ENCODE measurements at regions not wholly inside any gene's neighbourhood (a gene's known extent, or its start where the extent isn't known, plus 50 kb on each side); places are given as distances from the start of the nearest gene placed in this dataset.
"Not testable (repeated sequence)": the region's sequence is repeated elsewhere in the genome, so short reads cannot be mapped to it uniquely, and the experiment has no call there.

DNA sequence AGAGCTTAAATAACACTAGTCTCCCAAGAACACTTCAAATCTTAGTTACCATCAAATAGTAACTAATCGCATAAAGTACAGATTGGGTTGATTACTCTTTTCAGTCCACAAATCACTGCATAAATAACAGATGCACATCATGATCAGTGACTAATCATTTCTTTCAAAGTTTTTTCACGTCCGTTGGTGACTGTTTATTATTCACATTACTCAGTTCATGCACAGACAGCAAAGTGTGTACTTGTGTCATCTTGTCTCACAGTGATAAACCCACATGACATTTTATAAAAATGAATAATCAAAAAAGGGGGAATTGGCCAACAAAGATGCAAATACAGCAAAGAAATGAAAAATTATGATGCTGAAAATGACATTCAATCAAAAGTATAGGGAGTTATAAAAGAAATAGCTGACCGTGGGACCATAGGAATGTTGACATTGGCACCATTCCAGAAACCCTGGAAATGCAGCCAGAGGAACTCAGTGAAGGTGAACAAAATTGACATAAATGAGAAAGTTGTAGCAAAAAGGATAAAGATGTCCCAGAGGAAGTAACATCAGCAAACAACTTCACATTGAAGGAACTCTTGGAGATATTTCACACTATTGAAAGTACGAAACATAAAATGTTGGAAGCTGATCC, 161.5 kb downstream of the SOX3 start:
- H3K4me3 ChIP-seq (ENCODE audit: low read depth, low read length) = no peak overlapping the region

GRCh38 chrX:140342410-140342809, 162.5 kb downstream of the SOX3 start:
- H3K4me3 ChIP-seq (ENCODE audit: low read depth, low read length) = no peak overlapping the region

DNA sequence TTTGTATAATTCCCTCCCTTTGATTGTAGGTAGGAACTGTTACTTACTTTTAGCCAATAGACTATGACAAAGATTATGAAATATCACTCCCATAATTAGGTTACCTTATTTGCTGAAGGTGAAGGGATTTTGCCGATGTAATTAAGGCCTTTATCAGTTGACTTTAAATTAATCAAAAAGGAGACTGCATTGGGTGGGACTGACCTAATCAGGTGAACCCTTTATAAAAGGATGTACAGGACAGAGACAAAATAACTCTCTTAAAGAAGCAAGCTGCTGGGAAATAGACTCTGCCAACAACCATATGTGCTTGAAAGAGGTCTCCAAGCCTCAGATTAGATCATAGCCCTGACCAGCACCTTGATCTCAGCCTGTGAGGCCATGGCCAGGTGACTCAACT, 167.6 kb downstream of the SOX3 start:
- no peak overlapping the region for H3K4me3 ChIP-seq (ENCODE audit: low read depth, low read length)

DNA sequence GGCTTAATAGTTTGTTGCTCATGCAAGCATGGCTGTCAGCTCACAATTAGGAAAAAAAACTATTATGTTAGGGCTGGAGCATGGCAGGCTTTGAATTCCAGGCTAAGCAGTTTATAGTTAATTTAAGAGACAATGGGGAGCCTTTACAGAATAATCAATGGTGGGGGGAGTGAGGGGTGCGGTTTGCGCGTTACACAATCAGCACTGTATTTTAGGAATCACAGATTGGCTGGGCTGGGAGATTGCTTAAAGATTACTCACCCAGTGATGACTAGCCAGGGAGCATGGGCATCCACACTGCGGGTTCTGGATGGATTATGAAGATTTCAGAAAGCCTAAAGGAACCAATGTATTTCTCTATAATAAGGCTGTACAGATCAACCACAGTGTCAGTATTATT, 186.6 kb downstream of the SOX3 start:
- no peak overlapping the region for H3K4me3 ChIP-seq (ENCODE audit: low read depth, low read length)

DNA sequence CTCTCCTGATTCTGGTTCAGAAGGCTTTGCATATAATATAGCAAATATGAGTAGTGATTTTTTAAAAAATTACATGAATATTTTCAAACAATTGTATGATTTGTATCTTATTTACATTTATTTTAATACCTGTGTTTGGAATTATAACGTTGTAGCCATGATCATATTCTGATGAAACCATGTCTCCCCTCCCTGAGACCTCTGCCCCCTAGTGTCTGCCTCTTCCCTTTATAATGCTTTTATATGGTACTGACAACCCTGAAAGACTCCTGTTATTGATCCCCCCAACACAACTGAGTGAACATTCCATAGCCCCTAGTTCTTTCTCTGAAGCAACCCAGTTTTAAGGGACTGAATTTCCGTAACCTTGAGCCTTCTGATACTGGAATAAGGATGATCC, 187.4 kb downstream of the SOX3 start:
- no peak overlapping the region for H3K4me3 ChIP-seq (ENCODE audit: low read depth, low read length)

- H3K4me3 ChIP-seq (ENCODE audit: low read depth, low read length) = no peak overlapping the region
Measured at GRCh38 chrX:140298960-140299825, 205.7 kb downstream of the SOX3 start.

- H3K4me3 ChIP-seq (ENCODE audit: low read depth, low read length) = no peak overlapping the region
Measured at GRCh38 chrX:140297273-140297672, 207.6 kb downstream of the SOX3 start.

GRCh38 chrX:140292961-140293360, 211.9 kb downstream of the SOX3 start:
- no peak overlapping the region for H3K4me3 ChIP-seq (ENCODE audit: low read depth, low read length)

DNA sequence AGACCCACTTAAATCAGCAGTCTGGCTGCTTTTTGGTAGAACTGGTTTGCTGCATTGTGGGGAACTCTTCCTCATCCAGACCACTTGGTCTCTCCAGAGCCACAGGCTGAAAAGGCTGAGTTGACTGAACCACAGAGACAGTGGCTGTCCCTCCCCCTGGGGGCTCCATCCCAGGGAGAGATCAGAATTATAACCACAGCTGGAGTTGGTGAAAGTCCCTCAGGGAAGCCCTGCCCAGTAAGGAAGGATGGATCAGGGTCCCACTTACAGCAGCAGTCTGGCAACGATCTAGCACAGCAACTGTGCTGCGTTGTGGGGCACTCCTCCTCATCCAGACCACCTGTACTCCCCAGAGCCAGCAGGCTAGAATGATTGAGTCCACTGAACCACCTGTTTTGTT, 212.7 kb downstream of the SOX3 start:
- H3K4me3 ChIP-seq (ENCODE audit: low read depth, low read length) = no peak overlapping the region

- no peak overlapping the region for H3K4me3 ChIP-seq (ENCODE audit: low read depth, low read length)
Measured at GRCh38 chrX:140274811-140275525, 229.9 kb downstream of the SOX3 start.

DNA sequence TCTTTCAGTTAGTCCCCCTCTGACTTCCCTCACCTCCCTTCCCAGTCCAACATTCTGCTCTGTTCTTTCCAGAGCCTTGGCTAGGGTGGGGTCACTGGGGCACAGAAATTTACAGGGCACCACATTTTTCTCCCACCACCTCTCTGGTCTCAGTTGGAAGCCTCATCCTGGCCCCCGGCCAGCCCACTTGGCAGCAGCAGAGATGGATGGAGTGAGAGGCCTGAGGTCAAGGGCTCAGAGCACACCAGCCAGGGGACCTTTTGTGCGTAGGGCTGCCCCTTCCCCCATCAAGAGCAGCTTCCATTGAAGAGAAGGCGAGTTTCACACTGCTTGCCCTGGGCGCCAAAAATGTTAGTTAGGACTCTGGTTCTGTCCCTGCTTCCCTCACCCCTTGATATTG, 230.9 kb downstream of the SOX3 start:
- H3K4me3 ChIP-seq (ENCODE audit: low read depth, low read length) = no peak overlapping the region

GRCh38 chrX:140250391-140250790, 254.5 kb downstream of the SOX3 start:
- no peak overlapping the region for H3K4me3 ChIP-seq (ENCODE audit: low read depth, low read length)

DNA sequence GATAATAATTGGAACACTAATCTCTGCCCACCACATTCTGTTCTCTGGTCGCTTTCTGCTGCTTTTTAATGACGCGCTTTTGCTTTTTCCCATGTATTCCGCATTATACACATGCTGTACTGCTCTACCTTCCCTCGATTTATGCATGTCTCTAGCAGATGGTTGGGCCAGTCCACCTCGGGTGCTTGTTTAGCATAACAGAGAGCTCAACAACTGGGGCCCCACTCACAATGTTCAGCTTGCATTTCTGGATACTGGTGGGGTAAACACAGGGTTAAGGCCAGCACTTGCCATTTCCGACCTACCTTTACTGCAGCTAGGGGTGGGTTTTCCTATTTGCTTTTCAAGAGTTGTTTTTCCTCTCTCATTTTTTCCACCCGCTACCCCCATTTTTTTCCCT, 255.8 kb downstream of the SOX3 start:
- no peak overlapping the region for H3K4me3 ChIP-seq (ENCODE audit: low read depth, low read length)

DNA sequence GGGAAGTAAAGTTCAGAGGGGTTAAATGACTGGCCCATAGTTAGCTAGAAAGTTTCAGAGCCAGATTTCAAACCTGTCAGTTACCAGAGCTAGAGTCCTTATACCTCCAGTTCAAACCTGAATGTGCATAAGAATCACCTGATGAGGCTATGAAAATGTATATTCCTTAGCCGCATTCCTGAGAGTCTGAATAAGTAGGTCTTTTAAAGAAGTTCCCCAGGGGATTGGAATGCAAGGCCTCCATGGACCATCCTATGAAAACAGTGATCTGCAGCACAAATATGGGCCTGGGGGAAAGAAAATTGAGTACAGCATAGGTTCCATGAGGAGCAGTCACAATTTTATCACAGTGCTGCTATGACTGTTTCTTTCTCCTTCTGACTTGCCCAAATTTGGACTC, 263.9 kb upstream of the CXorf66 start:
- no peak overlapping the region for H3K4me3 ChIP-seq (ENCODE audit: low read depth, low read length)

- not testable (repeated sequence) for H3K4me3 ChIP-seq (ENCODE audit: low read depth, low read length)
Measured at GRCh38 chrX:140226037-140226436, 260.7 kb upstream of the CXorf66 start.

- H3K4me3 ChIP-seq (ENCODE audit: low read depth, low read length) = not testable (repeated sequence)
Measured at GRCh38 chrX:140215894-140216293, 250.6 kb upstream of the CXorf66 start.

GRCh38 chrX:140214518-140214917, 249.2 kb upstream of the CXorf66 start:
- not testable (repeated sequence) for H3K4me3 ChIP-seq (ENCODE audit: low read depth, low read length)

DNA sequence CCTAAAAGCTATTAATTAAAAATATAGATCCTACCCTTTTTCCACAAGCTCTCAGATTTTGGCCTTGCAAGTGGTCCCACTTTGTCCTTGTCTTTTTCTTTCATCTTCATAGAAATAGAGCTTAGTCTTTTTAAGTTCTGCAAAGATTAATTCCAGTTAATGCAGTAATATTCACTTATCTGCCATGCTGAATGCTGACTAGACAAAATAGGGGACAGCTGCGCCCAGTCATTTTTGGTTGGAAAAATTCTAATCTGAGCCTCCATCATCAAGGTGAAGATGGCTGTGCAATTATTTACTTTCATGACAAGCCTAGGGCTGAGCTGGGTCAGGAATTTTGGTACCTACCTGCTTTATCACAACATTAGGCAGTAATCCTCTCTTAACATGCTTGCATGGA, 241.3 kb upstream of the CXorf66 start:
- H3K4me3 ChIP-seq (ENCODE audit: low read depth, low read length) = no peak overlapping the region

- H3K4me3 ChIP-seq (ENCODE audit: low read depth, low read length) = no peak overlapping the region
Measured at GRCh38 chrX:140190441-140191108, 225.3 kb upstream of the CXorf66 start.

DNA sequence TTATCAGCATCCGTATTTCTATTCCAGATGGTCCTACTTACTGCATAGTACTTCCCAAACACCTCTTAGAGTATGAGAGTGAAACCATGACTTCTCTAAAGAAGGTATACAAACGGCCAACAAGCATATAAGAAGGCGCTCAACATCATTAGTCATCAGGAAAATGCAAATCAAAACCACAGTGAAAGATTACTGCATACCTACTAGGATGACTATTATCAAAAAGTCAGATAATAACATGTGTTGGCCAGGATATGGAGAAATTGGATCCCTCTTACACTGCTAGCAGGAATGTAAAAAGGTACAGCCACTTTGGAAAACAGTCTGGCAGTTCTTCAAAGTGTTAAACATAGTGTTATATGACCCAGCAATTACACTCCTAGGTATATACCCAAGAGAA, 215.3 kb upstream of the CXorf66 start:
- no peak overlapping the region for H3K4me3 ChIP-seq (ENCODE audit: low read depth, low read length)

DNA sequence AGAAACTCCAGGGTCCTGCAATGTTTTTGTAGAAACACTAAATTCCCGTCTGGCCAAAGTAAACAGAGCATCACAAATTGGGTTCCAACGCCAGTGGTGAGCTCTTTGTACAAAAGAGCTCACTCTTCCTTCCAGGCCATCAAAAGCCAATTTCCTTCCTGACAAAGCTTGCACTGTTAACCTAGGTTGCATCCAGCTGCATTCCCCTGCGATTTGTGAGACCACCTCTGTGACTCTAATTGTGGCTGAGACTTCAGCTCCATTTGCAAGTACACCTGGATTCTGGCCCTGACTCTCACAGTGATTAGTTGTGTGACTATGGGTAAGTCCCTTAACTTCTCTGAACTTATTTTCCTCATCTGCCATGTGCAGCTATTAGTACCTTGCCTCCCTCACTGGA, 212.5 kb upstream of the CXorf66 start:
- no peak overlapping the region for H3K4me3 ChIP-seq (ENCODE audit: low read depth, low read length)

All from iPS-11a (cell line).